H1 (cell line): ENCODE measurements at regions not wholly inside any gene's neighbourhood (a gene's known extent, or its start where the extent isn't known, plus 50 kb on each side); places are given as distances from the start of the nearest gene placed in this dataset.

Source experiments
- CTCF ChIA-PET: fragments of 300-600 bp; sonication (Branson Sonifier 250); formaldehyde crosslinking; loops from one replicate; lab custom pipeline; 2021; ENCODE audit not compliant: partially characterized antibody; lab: Charles Lee
- POLR2A ChIA-PET: fragments of 300-600 bp; sonication (Branson Sonifier 250); formaldehyde crosslinking; loops from one replicate; lab custom pipeline; 2021; ENCODE audit warnings: inconsistent platforms; ENCODE audit not compliant: partially characterized antibody; lab: Charles Lee
- DNase-seq, 2 experiments: peaks; one replicate each; pipeline versions ENCODE4 v3.0.0 to v3.0.0-alpha.2; 2010 to 2022; ENCODE audit warnings: low spot score in 2 of 2, low read depth in 1 of 2, mixed read lengths in 1 of 2
- FAIRE-seq: peaks from 2 replicates; lab custom pipeline; 2011; peaks lifted over from hg19 to GRCh38; lab: Jason Lieb, UNC
- H2AFZ ChIP-seq: 2 replicates; pipeline ENCODE4 v1.8.1; 2012; ENCODE audit warnings: low read length, inconsistent platforms
- H2AK5ac ChIP-seq: 2 replicates; pipeline ENCODE4 v1.6.1; 2013; ENCODE audit warnings: low read depth, low read length
- H2BK120ac ChIP-seq: replicated peaks from 2 replicates; pipeline ENCODE3; 2013; ENCODE audit warnings: low read depth, low read length, inconsistent platforms
- H2BK12ac ChIP-seq: 2 replicates; pipeline ENCODE4 v1.6.1; 2013; ENCODE audit warnings: low read depth, low read length
- H2BK15ac ChIP-seq: 2 replicates; pipeline ENCODE4 v1.6.1; 2013; ENCODE audit warnings: low read length
- H2BK20ac ChIP-seq: 2 replicates; pipeline ENCODE4 v1.6.1; 2013; ENCODE audit warnings: low read length
- H2BK5ac ChIP-seq: 2 replicates; pipeline ENCODE4 v1.6.1; 2013; ENCODE audit warnings: low read depth, low read length
- H3K14ac ChIP-seq: 2 replicates; pipeline ENCODE4 v1.6.1; 2013; ENCODE audit warnings: inconsistent platforms; ENCODE audit not compliant: insufficient read length
- H3K18ac ChIP-seq: 2 replicates; pipeline ENCODE4 v1.6.1; 2013; ENCODE audit warnings: low read length; ENCODE audit errors: extremely low read depth
- H3K23ac ChIP-seq: 2 replicates; pipeline ENCODE4 v1.6.1; 2013; ENCODE audit warnings: inconsistent platforms; ENCODE audit not compliant: insufficient read length
- H3K23me2 ChIP-seq: 2 replicates; pipeline ENCODE4 v1.6.1; 2013; ENCODE audit warnings: low read depth, low read length
- H3K27ac ChIP-seq: 2 replicates; pipeline ENCODE4 v1.6.1; 2011; ENCODE audit warnings: low read depth, low read length, inconsistent platforms
- H3K27me3 ChIP-seq, 4 experiments: replicated peaks in 1 of 4; 1 replicate in 1 of 4; 2 replicates in 3 of 4; pipeline versions ENCODE4 v1.6.1 to v1.8.1; 2011 to 2013; ENCODE audit warnings: low read length in 3 of 4, mild to moderate bottlenecking in 3 of 4, inconsistent platforms in 2 of 4, mixed read lengths in 2 of 4, moderate library complexity in 1 of 4; ENCODE audit not compliant: control insufficient read depth in 3 of 4, insufficient read depth in 3 of 4; ENCODE audit errors: extremely low read depth in 1 of 4
- H3K36me3 ChIP-seq, 4 experiments: 2 replicates each; pipeline versions ENCODE4 v1.6.1 to v1.8.1; 2011 to 2013; ENCODE audit warnings: mild to moderate bottlenecking in 4 of 4, low read length in 3 of 4, moderate library complexity in 2 of 4, control low read depth in 1 of 4, inconsistent platforms in 1 of 4; ENCODE audit not compliant: insufficient read depth in 4 of 4, control insufficient read depth in 2 of 4
- H3K4ac ChIP-seq: replicated peaks from 2 replicates; pipeline ENCODE3; 2013; ENCODE audit warnings: low read length, low read depth, mixed read lengths, inconsistent platforms; ENCODE audit not compliant: insufficient read length
- H3K4me1 ChIP-seq, 4 experiments: replicated peaks in 1 of 4; 1 replicate in 1 of 4; 2 replicates in 3 of 4; pipeline versions ENCODE4 v1.6.1 to v1.8.1; 2011 to 2013; ENCODE audit warnings: low read length in 3 of 4, inconsistent platforms in 2 of 4, mixed read lengths in 1 of 4; ENCODE audit not compliant: insufficient read depth in 4 of 4, control insufficient read depth in 3 of 4
- H3K4me2 ChIP-seq, 2 experiments: 2 replicates each; pipeline versions ENCODE4 v1.6.1 to v1.8.1; 2011 to 2013; ENCODE audit warnings: low read depth in 2 of 2, low read length in 2 of 2, control low read depth in 1 of 2, inconsistent platforms in 1 of 2, mild to moderate bottlenecking in 1 of 2; ENCODE audit not compliant: insufficient read depth in 1 of 2
- H3K4me3 ChIP-seq, 4 experiments: fragments of 200-600, 300-600 bp in 1 of 4; sonication (generic), shearing (Covaris generic), sonication (Bioruptor Twin) in 1 of 4; 2 replicates each; pipeline versions ENCODE4 v1.5.1 to v1.8.1; 2011 to 2016; ENCODE audit warnings: low read length in 4 of 4, low read depth in 3 of 4, control low read depth in 2 of 4, inconsistent platforms in 2 of 4, mild to moderate bottlenecking in 2 of 4, mixed read lengths in 1 of 4, moderate library complexity in 1 of 4; ENCODE audit not compliant: insufficient read depth in 2 of 4; ENCODE audit errors: extremely low read depth in 1 of 4
- H3K56ac ChIP-seq: replicated peaks from 2 replicates; pipeline ENCODE3; 2013; ENCODE audit warnings: low read depth, mild to moderate bottlenecking, mixed read lengths, low read length, inconsistent platforms; ENCODE audit not compliant: insufficient read length
- H3K79me1 ChIP-seq: 2 replicates; pipeline ENCODE4 v1.6.1; 2013; ENCODE audit warnings: low read depth, low read length, control low read depth
- H3K79me2 ChIP-seq, 2 experiments: 2 replicates each; pipeline versions ENCODE4 v1.6.1 to v1.8.1; 2012 to 2013; ENCODE audit warnings: low read length in 2 of 2, mild to moderate bottlenecking in 2 of 2, inconsistent platforms in 1 of 2; ENCODE audit not compliant: insufficient read depth in 2 of 2, control insufficient read depth in 1 of 2
- H3K9ac ChIP-seq, 4 experiments: replicated peaks in 1 of 4; 1 replicate in 1 of 4; 2 replicates in 3 of 4; pipeline versions ENCODE4 v1.6.1 to v1.8.1; 2011 to 2013; ENCODE audit warnings: low read depth in 3 of 4, low read length in 3 of 4, control low read depth in 2 of 4, mild to moderate bottlenecking in 2 of 4, moderate library complexity in 2 of 4, inconsistent platforms in 1 of 4; ENCODE audit errors: extremely low read depth in 1 of 4
- H3K9me3 ChIP-seq, 2 experiments: 2 replicates each; pipeline versions ENCODE4 v1.6.1 to v1.8.1; 2012 to 2013; ENCODE audit warnings: mild to moderate bottlenecking in 2 of 2, moderate library complexity in 2 of 2, control low read depth in 1 of 2, inconsistent platforms in 1 of 2, low read depth in 1 of 2, low read length in 1 of 2, mixed read lengths in 1 of 2; ENCODE audit not compliant: insufficient read depth in 2 of 2
- H4K20me1 ChIP-seq, 2 experiments: replicated peaks in 1 of 2; 2 replicates each; pipeline versions ENCODE3 to v1.8.1; 2011 to 2013; ENCODE audit warnings: inconsistent platforms in 2 of 2, low read length in 2 of 2, mild to moderate bottlenecking in 1 of 2; ENCODE audit not compliant: insufficient read depth in 2 of 2, control insufficient read depth in 1 of 2
- H4K5ac ChIP-seq: 2 replicates; pipeline ENCODE4 v1.6.1; 2013; ENCODE audit warnings: low read length, low read depth, mixed read lengths, inconsistent platforms; ENCODE audit not compliant: insufficient read length
- H4K8ac ChIP-seq: 2 replicates; pipeline ENCODE4 v1.8.0; 2013; ENCODE audit warnings: mild to moderate bottlenecking, moderate library complexity, low read length, inconsistent platforms; ENCODE audit not compliant: insufficient read depth; ENCODE audit errors: extremely low read depth
- H4K91ac ChIP-seq: replicated peaks from 2 replicates; pipeline ENCODE3; 2013; ENCODE audit warnings: low read length, mixed read lengths, inconsistent platforms; ENCODE audit not compliant: insufficient read length
- BACH1 ChIP-seq: IDR thresholded peaks from 2 replicates; pipeline ENCODE4 v1.6.1; 2012; ENCODE audit warnings: low read length, improper control_type of control experiment
- CREB1 ChIP-seq: IDR thresholded peaks from 2 replicates; pipeline ENCODE4 v1.6.1; 2012; ENCODE audit warnings: inconsistent platforms
- KDM4A ChIP-seq: IDR thresholded peaks from one replicate; pipeline ENCODE4 v1.7.1; 2012; ENCODE audit warnings: low read depth, mild to moderate bottlenecking, moderate library complexity, low read length, inconsistent platforms; ENCODE audit not compliant: severe bottlenecking
- NRF1 ChIP-seq: IDR thresholded peaks from 2 replicates; pipeline ENCODE4 v1.6.1; 2011; ENCODE audit warnings: mild to moderate bottlenecking, low read depth, low read length, improper control_type of control experiment
- SP2 ChIP-seq: IDR thresholded peaks from 2 replicates; pipeline ENCODE4 v1.6.1; 2012; ENCODE audit warnings: mild to moderate bottlenecking, low read length, inconsistent platforms
- TBP ChIP-seq: IDR thresholded peaks from 2 replicates; pipeline ENCODE4 v1.6.1; 2011; ENCODE audit warnings: low read depth, low read length, improper control_type of control experiment
- TEAD4 ChIP-seq: IDR thresholded peaks from 2 replicates; pipeline ENCODE4 v1.6.1; 2012; ENCODE audit warnings: low read depth, low read length, inconsistent platforms, mixed read lengths
- WGBS, 2 experiments: shearing (Covaris generic) in 1 of 2; methylation state at CpG; one replicate each; pipeline versions ENCODE4 v1.1.6 to v1.1.7; 2013 to 2015; ENCODE audit warnings: low lambda C conversion rate in 2 of 2, mixed read lengths in 2 of 2, inconsistent platforms in 1 of 2, low coverage in 1 of 2, missing lambda C conversion rate in 1 of 2; ENCODE audit not compliant: insufficient replicate concordance in 2 of 2, insufficient coverage in 1 of 2, insufficient read length in 1 of 2; ENCODE audit errors: extremely low coverage in 1 of 2, missing lambda C conversion rate in 1 of 2; 5-methylcytosine and 5-hydroxymethylcytosine counted together

DNA sequence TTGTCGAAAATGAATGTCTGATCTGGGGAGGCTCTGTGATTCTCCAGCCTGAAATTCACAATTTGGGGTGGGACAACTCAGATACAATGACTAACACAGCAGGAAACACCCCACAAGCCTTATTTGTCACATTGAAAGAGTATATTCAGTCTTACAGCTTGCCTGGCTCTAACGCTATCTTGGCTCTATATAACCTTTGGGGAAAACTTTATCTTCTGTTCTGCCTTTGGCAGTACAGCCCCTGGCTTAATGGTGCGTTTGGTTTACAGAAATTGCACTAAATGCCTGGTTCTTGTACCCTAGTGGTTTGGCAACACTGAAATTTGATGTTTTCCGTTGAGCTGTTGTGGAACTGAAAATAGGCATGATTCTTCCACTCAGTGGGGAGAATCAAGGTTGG, 178.1 kb upstream of the VEGFC start:
- no peak overlapping the region for H3K14ac ChIP-seq
- no peak overlapping the region for H4K5ac ChIP-seq
- no peak overlapping the region for H3K4me2 ChIP-seq
- no peak overlapping the region for H3K4me3 ChIP-seq
- 88% methylated on average over 4 of the region's 4 CpGs; no CpG with 5 or more reads in 1 of the 2 experiments for WGBS, 2 experiments
- H3K18ac ChIP-seq: no peak overlapping the region
- H3K9ac ChIP-seq: no peak overlapping the region
- H3K79me1 ChIP-seq: no peaks in the 10 kb centered on the region
- no peak overlapping the region for H2BK12ac ChIP-seq
- no peaks in the 10 kb centered on the region for H3K36me3 ChIP-seq
- no peak for FAIRE-seq
- no peak overlapping the region for H3K56ac ChIP-seq
- H3K23ac ChIP-seq: no peak overlapping the region
- H4K20me1 ChIP-seq: no peaks in the 10 kb centered on the region
- no peak overlapping the region for H2BK20ac ChIP-seq
- H3K27ac ChIP-seq: no peak overlapping the region
- no peak overlapping the region for H2BK15ac ChIP-seq
- H2AK5ac ChIP-seq: no peak overlapping the region
- H3K9me3 ChIP-seq: no peaks in the 10 kb centered on the region
- POLR2A ChIA-PET: no interaction called here
- no peaks in the 10 kb centered on the region for H3K23me2 ChIP-seq
- no peaks in the 10 kb centered on the region for H3K4me1 ChIP-seq
- H2BK5ac ChIP-seq: no peak overlapping the region
- no peak overlapping the region for H3K4ac ChIP-seq
- H2BK120ac ChIP-seq: no peak overlapping the region
- no peak overlapping the region for H4K8ac ChIP-seq
- H3K79me2 ChIP-seq: no peaks in the 10 kb centered on the region
- DNase-seq: no peak
- 0 out of 2 replicates have a peak overlapping the region, but pooled peaks have one; percentile 8 for H2AFZ ChIP-seq
- H3K27me3 ChIP-seq: no peaks in the 10 kb centered on the region
- no peak overlapping the region for H4K91ac ChIP-seq
- CTCF ChIA-PET: no interaction called here
- TF ChIP-seq NRF1 (no peak), BACH1 (no peak), KDM4A (no peak), SP2 (no peak), TEAD4 (no peak), CREB1 (no peak), TBP (no peak)
